Neural cell (in vitro differentiated cells): ENCODE measurements at regions not wholly inside any gene's neighbourhood (a gene's known extent, or its start where the extent isn't known, plus 50 kb on each side); places are given as distances from the start of the nearest gene placed in this dataset.

Source experiments
- H2AFZ ChIP-seq: fragments of 200-600, 300-800 bp; sonication (generic), shearing (Covaris generic); 2 replicates; pipeline ENCODE4 v1.6.0; 2014; ENCODE audit warnings: low read depth, mild to moderate bottlenecking, antibody characterized with exemption, low read length, moderate library complexity
- H3F3A ChIP-seq: fragments of 200-600 bp; shearing (Covaris generic); 2 replicates; pipeline ENCODE4 v1.6.1; 2016; ENCODE audit warnings: mild to moderate bottlenecking, moderate library complexity, mixed read lengths, antibody characterized with exemption, low read length; ENCODE audit not compliant: insufficient read depth, poor library complexity, severe bottlenecking
- H3K27ac ChIP-seq: fragments of 200-600, 300-800 bp; sonication (generic), shearing (Covaris generic); 2 replicates; pipeline ENCODE4 v1.5.1; 2014; ENCODE audit warnings: mild to moderate bottlenecking, low read length, moderate library complexity
- H3K27me3 ChIP-seq: fragments of 300-800, 200-600 bp; sonication (generic), shearing (Covaris generic); 2 replicates; pipeline ENCODE4 v1.6.0; 2014; ENCODE audit warnings: mild to moderate bottlenecking, low read depth, low read length, moderate library complexity; ENCODE audit not compliant: insufficient read depth
- H3K36me3 ChIP-seq: fragments of 300-800, 200-600 bp; sonication (generic), shearing (Covaris generic); 2 replicates; pipeline ENCODE4 v1.5.1; 2014; ENCODE audit warnings: mild to moderate bottlenecking, antibody characterized with exemption, low read length, moderate library complexity; ENCODE audit not compliant: insufficient read depth
- H3K4me2 ChIP-seq: fragments of 300-800, 200-600 bp; sonication (generic), shearing (Covaris generic); 2 replicates; pipeline ENCODE4 v1.6.0; 2014; ENCODE audit warnings: mild to moderate bottlenecking, low read length
- H3K4me3 ChIP-seq: fragments of 300-800, 200-600 bp; sonication (generic), shearing (Covaris generic); 2 replicates; pipeline ENCODE4 v1.5.1; 2014; ENCODE audit warnings: mild to moderate bottlenecking, low read length, moderate library complexity
- H3K79me2 ChIP-seq: fragments of 200-600 bp; shearing (Covaris generic); replicated peaks from 2 replicates; pipeline ENCODE4 v1.6.0; 2014; ENCODE audit warnings: mild to moderate bottlenecking, low read length, moderate library complexity; ENCODE audit not compliant: insufficient read depth
- H3K9ac ChIP-seq: fragments of 300-800, 200-600 bp; sonication (generic), shearing (Covaris generic); 2 replicates; pipeline ENCODE4 v1.6.1; 2016; ENCODE audit warnings: mild to moderate bottlenecking, low read length, mixed read lengths
- H3K9me2 ChIP-seq: fragments of 200-600 bp; shearing (Covaris generic); 2 replicates; pipeline ENCODE4 v1.6.1; 2016; ENCODE audit warnings: mild to moderate bottlenecking, low read length, mixed read lengths; ENCODE audit not compliant: insufficient read depth
- H3K9me3 ChIP-seq: fragments of 200-600, 300-800 bp; sonication (generic), shearing (Covaris generic); 2 replicates; pipeline ENCODE4 v1.6.1; 2016; ENCODE audit warnings: mild to moderate bottlenecking, mixed run types, low read length, moderate library complexity, mixed read lengths
- H4K20me1 ChIP-seq: fragments of 200-600 bp; shearing (Covaris generic); 2 replicates; pipeline ENCODE4 v1.6.1; 2016; ENCODE audit warnings: mild to moderate bottlenecking, mixed run types; ENCODE audit not compliant: insufficient read depth
- CTCF ChIP-seq: fragments of 450-650 bp; IDR thresholded peaks from 2 replicates; pipeline ENCODE4 v1.5.1; 2014; ENCODE audit warnings: antibody characterized with exemption, mild to moderate bottlenecking, moderate library complexity; ENCODE audit not compliant: poor library complexity, severe bottlenecking
- EP300 ChIP-seq: fragments of 450-650 bp; conservative IDR thresholded peaks from 2 replicates; pipeline ENCODE4 v1.6.1; 2014; ENCODE audit warnings: antibody characterized with exemption, mild to moderate bottlenecking, moderate library complexity; ENCODE audit not compliant: poor library complexity, severe bottlenecking
- EZH2 ChIP-seq: fragments of 200-600, 300-800 bp; shearing (Covaris generic), sonication (generic); IDR thresholded peaks from 2 replicates; pipeline ENCODE4 v1.6.1; 2014; ENCODE audit warnings: antibody characterized with exemption, low read length, borderline replicate concordance, mild to moderate bottlenecking; ENCODE audit not compliant: insufficient read depth, poor library complexity, severe bottlenecking
- MXI1 ChIP-seq: fragments of 450-650 bp; conservative IDR thresholded peaks from 2 replicates; pipeline ENCODE4 v1.6.1; 2014; ENCODE audit warnings: antibody characterized with exemption, mild to moderate bottlenecking; ENCODE audit not compliant: poor library complexity, severe bottlenecking
- POLR2AphosphoS5 ChIP-seq: IDR thresholded peaks from 2 replicates; pipeline ENCODE4 v1.6.1; 2012
- RAD21 ChIP-seq: fragments of 450-650 bp; conservative IDR thresholded peaks from 2 replicates; pipeline ENCODE4 v1.6.1; 2014; ENCODE audit warnings: antibody characterized with exemption, mild to moderate bottlenecking, moderate library complexity
- REST ChIP-seq: IDR thresholded peaks from 2 replicates; pipeline ENCODE4 v1.6.1; 2012; ENCODE audit warnings: borderline replicate concordance
- SMC3 ChIP-seq: fragments of 450-650 bp; conservative IDR thresholded peaks from 2 replicates; pipeline ENCODE4 v1.6.1; 2014; ENCODE audit warnings: antibody characterized with exemption, mild to moderate bottlenecking, moderate library complexity; ENCODE audit not compliant: poor library complexity
- TAF1 ChIP-seq: IDR thresholded peaks from 2 replicates; pipeline ENCODE4 v1.6.1; 2012; ENCODE audit warnings: low read depth

- no peaks in the 10 kb centered on the region for H3K36me3 ChIP-seq
- no peak overlapping the region for H3K27ac ChIP-seq
- H3K9ac ChIP-seq = no peak overlapping the region
- no peaks in the 10 kb centered on the region for H3K79me2 ChIP-seq
- no peak overlapping the region for H2AFZ ChIP-seq
- no peaks in the 10 kb centered on the region for H3K9me2 ChIP-seq
- H3K9me3 ChIP-seq = no peaks in the 10 kb centered on the region
- H3K4me2 ChIP-seq = no peak overlapping the region
- no peak overlapping the region for H3K4me3 ChIP-seq
- H4K20me1 ChIP-seq = no peaks in the 10 kb centered on the region
- no peaks in the 10 kb centered on the region for H3F3A ChIP-seq
- H3K27me3 ChIP-seq = no peaks in the 10 kb centered on the region
- no peak for TF ChIP-seq CTCF
- no peak for TF ChIP-seq POLR2AphosphoS5
- no peak for TF ChIP-seq MXI1
- no peak for TF ChIP-seq REST
- no peak for TF ChIP-seq TAF1
- TF ChIP-seq SMC3 = no peak
Measured at GRCh38 chr13:85266771-85267170, 532.4 kb downstream of the SLITRK6 start.

GRCh38 chr13:85266331-85266730 lies 532.9 kb downstream of the SLITRK6 start:
- H3K36me3 ChIP-seq = no peaks in the 10 kb centered on the region
- TF ChIP-seq POLR2AphosphoS5 = no peak
- TF ChIP-seq MXI1 = no peak
- no peak for TF ChIP-seq RAD21
- no peak for TF ChIP-seq TAF1
- no peak for TF ChIP-seq EP300
- no peak for TF ChIP-seq SMC3
- TF ChIP-seq REST = no peak
- no peak for TF ChIP-seq EZH2
- no peak for TF ChIP-seq CTCF
- no peaks in the 10 kb centered on the region for H3K9me3 ChIP-seq
- H3K9me2 ChIP-seq = no peaks in the 10 kb centered on the region
- H3K79me2 ChIP-seq = no peaks in the 10 kb centered on the region
- H3F3A ChIP-seq = no peaks in the 10 kb centered on the region
- H3K27ac ChIP-seq = no peak overlapping the region
- H3K27me3 ChIP-seq = no peaks in the 10 kb centered on the region
- no peak overlapping the region for H2AFZ ChIP-seq
- H3K4me2 ChIP-seq = no peak overlapping the region
- no peak overlapping the region for H3K9ac ChIP-seq
- no peaks in the 10 kb centered on the region for H4K20me1 ChIP-seq
- no peak overlapping the region for H3K4me3 ChIP-seq
